ENCODE measurements at regions not wholly inside any gene's neighbourhood (a gene's known extent, or its start where the extent isn't known, plus 50 kb on each side); places are given as distances from the start of the nearest gene placed in this dataset.
A peak's percentile ranks its signal among the peaks of the same experiment; 100 is the strongest.

DNA sequence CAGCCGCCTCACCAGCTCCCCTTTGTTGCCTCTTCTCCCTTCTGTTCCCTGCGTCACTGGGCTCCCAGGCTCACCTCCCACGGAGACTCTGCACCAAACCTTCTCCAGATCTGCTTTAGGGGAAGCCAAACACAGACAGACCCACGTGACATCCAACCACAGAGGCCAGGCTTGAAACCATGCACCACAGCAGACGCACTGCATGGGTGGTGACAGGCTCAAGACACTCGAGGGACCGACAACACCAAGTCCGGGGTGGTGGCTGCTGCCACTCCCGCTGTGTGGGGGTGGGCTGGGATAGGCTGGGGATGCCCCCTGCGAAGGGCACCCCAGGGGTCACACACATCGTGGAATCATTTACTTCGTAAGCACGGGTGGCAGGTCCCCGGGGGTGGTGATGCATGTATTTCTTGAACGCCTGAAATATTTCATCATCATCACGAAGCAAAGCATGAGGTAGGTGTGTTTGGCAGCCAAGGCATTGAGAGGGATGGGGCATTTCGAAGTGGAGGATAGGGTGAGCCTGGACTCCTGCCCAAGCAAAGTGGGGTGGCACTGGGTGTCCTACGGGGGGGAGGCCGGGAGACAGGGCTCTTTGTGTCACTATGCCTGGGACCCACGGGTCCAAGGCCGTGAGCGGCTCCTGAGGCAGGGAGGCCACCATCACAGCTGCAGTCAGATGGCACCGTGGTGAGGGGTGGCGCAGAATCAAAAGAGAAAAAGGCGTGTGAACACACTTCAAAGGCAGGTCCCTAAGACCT is 66.8 kb upstream of the RFLNA start:
- CTCF ChIA-PET = no interaction called here
- peak; percentile 49 for DNase-seq
- no peaks in the 10 kb centered on the region for H3K9me3 Mint-ChIP-seq

DNA sequence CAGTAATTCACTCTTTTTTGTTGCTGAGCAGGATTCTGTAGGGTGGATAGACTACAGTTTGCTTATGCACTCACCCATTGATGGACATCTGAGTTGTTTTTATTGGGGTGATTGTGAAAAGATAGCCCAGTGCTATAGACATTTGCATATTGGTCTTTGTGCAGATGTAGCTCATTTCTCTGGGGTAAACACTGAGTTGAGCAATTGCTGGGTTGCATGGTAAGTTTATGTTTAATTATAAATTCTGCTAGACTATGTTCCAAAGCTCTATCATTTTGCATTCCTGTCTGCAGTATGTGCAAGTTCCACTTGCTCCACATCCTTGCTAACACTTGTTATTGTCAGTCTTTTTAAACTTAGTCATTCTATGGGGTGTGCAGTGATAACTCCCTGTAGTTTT is 65.4 kb upstream of the RFLNA start:
- CTCF ChIA-PET = no interaction called here
- Mint-ChIP-seq H3K9me3 (no peaks in the 10 kb centered on the region), H3K27me3 (peaks cover 13% of the 10 kb centered on the region), H3K4me1 (ENCODE audit: low read depth) (peaks cover 6% of the 10 kb centered on the region), H3K36me3 (ENCODE audit: low read depth) (no peaks in the 10 kb centered on the region), H3K4me3 (no peak overlapping the region), H3K27ac (no peak overlapping the region)
- ATAC-seq (no peak), DNase-seq (no peak)
- POLR2A ChIA-PET = no interaction called here
- intact Hi-C loops (cut with micrococcal nuclease) = no loop called here
- TF ChIP-seq, protein P1, sequence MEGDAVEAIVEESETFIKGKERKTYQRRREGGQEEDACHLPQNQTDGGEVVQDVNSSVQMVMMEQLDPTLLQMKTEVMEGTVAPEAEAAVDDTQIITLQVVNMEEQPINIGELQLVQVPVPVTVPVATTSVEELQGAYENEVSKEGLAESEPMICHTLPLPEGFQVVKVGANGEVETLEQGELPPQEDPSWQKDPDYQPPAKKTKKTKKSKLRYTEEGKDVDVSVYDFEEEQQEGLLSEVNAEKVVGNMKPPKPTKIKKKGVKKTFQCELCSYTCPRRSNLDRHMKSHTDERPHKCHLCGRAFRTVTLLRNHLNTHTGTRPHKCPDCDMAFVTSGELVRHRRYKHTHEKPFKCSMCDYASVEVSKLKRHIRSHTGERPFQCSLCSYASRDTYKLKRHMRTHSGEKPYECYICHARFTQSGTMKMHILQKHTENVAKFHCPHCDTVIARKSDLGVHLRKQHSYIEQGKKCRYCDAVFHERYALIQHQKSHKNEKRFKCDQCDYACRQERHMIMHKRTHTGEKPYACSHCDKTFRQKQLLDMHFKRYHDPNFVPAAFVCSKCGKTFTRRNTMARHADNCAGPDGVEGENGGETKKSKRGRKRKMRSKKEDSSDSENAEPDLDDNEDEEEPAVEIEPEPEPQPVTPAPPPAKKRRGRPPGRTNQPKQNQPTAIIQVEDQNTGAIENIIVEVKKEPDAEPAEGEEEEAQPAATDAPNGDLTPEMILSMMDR (IDR thresholded peaks at IDR 0.05) = no peak

More for the DNA sequence above, 66.8 kb upstream of the RFLNA start:
- ATAC-seq = peak; percentile 11
- POLR2A ChIA-PET = no interaction called here
- TF ChIP-seq, protein P1 (IDR thresholded peaks at IDR 0.05) = no peak
- no peak overlapping the region for H3K4me3 Mint-ChIP-seq
- H3K27ac Mint-ChIP-seq = peak overlapping the region; percentile 30
- H3K36me3 Mint-ChIP-seq (ENCODE audit: low read depth) = no peaks in the 10 kb centered on the region
- H3K4me1 Mint-ChIP-seq (ENCODE audit: low read depth) = peaks cover 15% of the 10 kb centered on the region
- intact Hi-C loops (cut with micrococcal nuclease) = no loop called here
- peaks cover 17% of the 10 kb centered on the region for H3K27me3 Mint-ChIP-seq

DNA sequence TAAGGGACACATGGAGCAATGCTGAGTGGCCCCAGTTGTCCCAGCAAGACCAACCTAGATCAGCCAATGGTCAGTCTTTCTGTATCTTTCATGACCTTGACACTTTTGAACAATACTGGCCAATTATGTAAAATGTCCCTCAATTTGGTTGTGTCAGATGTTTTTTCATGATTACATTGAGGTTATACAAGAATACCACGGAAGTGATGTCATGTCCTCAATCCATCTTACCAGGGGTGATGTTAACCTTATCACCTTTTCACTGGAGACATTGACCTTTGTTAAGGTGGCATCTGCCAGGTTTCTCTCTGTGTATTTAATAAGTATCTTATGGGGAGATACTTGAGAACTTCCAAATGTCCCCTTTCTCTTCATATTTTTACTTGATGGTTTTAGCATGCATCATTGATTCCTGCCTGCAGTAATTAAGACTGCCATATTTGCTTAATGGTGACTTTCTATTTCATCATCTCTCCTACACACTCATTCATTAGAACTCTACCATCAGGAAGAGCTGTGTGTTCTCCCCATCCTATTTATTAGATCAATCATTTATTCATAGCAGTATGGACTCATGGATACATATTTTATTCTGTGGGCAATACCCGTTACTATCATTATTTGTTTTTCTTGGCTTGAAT is 64.7 kb upstream of the RFLNA start:
- ChIA-PET POLR2A (no interaction called here), CTCF (no interaction called here)
- peaks cover 6% of the 10 kb centered on the region for H3K4me1 Mint-ChIP-seq (ENCODE audit: low read depth)
- H3K9me3 Mint-ChIP-seq = peaks cover 2% of the 10 kb centered on the region
- no peak overlapping the region for H3K27ac Mint-ChIP-seq
- ATAC-seq (peak; percentile 47), DNase-seq (no peak)
- no peak overlapping the region for H3K4me3 Mint-ChIP-seq
- intact Hi-C loops (cut with micrococcal nuclease) = no loop called here
- TF ChIP-seq, protein P1 (IDR thresholded peaks at IDR 0.05) = no peak
- peaks cover 11% of the 10 kb centered on the region for H3K27me3 Mint-ChIP-seq
- no peaks in the 10 kb centered on the region for H3K36me3 Mint-ChIP-seq (ENCODE audit: low read depth)

DNA sequence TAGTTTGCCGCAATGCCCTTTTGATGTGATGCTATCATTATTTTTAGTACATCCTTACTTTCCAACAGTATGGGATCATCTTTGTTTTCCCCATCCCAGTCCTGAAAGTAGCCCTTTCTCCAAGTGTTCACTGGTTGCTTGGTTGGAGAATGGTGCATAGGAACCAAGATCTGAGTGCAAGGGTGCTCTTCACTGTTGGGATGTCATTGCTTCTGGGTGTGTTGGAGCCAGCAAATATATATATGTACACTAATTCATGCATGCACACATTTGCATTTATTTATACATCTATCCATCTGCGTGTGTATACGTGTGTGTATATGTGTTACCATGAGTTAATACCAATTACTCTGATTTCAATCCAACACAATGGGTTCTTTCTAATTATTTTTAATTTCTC is 64.1 kb upstream of the RFLNA start:
- Mint-ChIP-seq H3K27me3 (peaks cover 9% of the 10 kb centered on the region), H3K4me1 (ENCODE audit: low read depth) (peaks cover 6% of the 10 kb centered on the region), H3K4me3 (no peak overlapping the region), H3K9me3 (peaks cover 2% of the 10 kb centered on the region), H3K27ac (no peak overlapping the region), H3K36me3 (ENCODE audit: low read depth) (no peaks in the 10 kb centered on the region)
- ChIA-PET CTCF (no interaction called here), POLR2A (no interaction called here)
- TF ChIP-seq, protein P1 (IDR thresholded peaks at IDR 0.05) = no peak
- DNase-seq (no peak), ATAC-seq (no peak)
- intact Hi-C loops (cut with micrococcal nuclease) = no loop called here

DNA sequence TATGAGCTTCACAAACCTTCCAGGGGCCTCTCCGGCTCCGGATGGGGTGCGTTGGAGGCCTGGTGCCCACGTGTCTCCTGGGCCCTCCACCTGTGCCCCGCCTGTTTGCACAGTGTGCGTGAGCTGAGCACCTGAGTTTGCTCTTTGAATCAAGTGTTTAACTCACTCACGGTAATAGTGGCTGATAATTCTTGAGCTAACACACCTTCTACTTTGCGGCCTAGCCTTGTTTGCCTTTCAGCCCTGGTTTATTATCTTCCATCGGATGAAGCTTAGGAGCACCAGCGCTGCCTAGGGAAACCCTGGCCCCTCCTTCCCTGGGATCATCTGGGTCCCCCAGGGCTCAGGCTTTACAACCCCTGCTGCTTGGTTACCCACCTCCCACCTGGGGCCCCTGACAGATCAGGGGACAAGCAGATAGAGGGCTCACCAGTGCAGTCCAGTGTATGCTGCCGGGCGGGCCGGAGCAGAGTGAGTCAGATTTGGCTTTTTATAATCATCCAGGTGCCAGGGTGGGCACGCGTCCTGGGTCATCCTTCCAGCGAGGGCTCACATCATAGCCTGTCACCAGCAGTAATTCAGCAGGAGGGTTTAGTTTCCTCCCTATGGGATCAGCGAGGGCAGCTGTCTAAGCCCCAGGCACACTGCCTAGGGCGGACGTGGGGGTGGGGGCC is 62.8 kb upstream of the RFLNA start:
- CTCF ChIA-PET = interaction anchor here (0.6 kb wide), 1 partner anchor 167 kb away, joined by 3 read pairs; no protein-coding TSS in a partner anchor

More for the DNA sequence above, 62.8 kb upstream of the RFLNA start:
- Mint-ChIP-seq H3K4me1 (ENCODE audit: low read depth) (peaks cover 6% of the 10 kb centered on the region), H3K27ac (no peak overlapping the region), H3K9me3 (peaks cover 2% of the 10 kb centered on the region), H3K27me3 (peaks cover 4% of the 10 kb centered on the region), H3K36me3 (ENCODE audit: low read depth) (no peaks in the 10 kb centered on the region), H3K4me3 (no peak overlapping the region)
- TF ChIP-seq, protein P1 (IDR thresholded peaks at IDR 0.05) = no peak
- POLR2A ChIA-PET = no interaction called here
- no peak for DNase-seq
- intact Hi-C loops (cut with micrococcal nuclease) = no loop called here
- no peak for ATAC-seq
